Skeletal muscle tissue (tissue), 3 donors: ENCODE measurements at regions not wholly inside any gene's neighbourhood (a gene's known extent, or its start where the extent isn't known, plus 50 kb on each side); places are given as distances from the start of the nearest gene placed in this dataset.

Experiments used
- H3K27ac ChIP-seq: one replicate; pipeline ENCODE4 v1.7.0; 2013; ENCODE audit warnings: mild to moderate bottlenecking, low read depth, low read length, inconsistent platforms
- H3K27me3 ChIP-seq, 3 donors: one replicate each; pipeline ENCODE4 v1.7.0; 2013; ENCODE audit warnings: low read length in 3 of 3; ENCODE audit not compliant: control insufficient read depth in 3 of 3, insufficient read depth in 3 of 3
- H3K36me3 ChIP-seq, 3 donors: one replicate each; pipeline ENCODE4 v1.7.0; 2013; ENCODE audit warnings: low read length in 3 of 3; ENCODE audit not compliant: control insufficient read depth in 3 of 3, insufficient read depth in 3 of 3
- H3K4me1 ChIP-seq, 3 donors: one replicate each; pipeline ENCODE4 v1.7.0; 2013; ENCODE audit warnings: low read length in 3 of 3, mild to moderate bottlenecking in 3 of 3; ENCODE audit not compliant: control insufficient read depth in 3 of 3, insufficient read depth in 3 of 3
- H3K4me3 ChIP-seq, 3 donors: one replicate each; pipeline ENCODE4 v1.7.0; 2013; ENCODE audit warnings: low read length in 3 of 3
- H3K9ac ChIP-seq, 3 donors: one replicate each; pipeline ENCODE4 v1.7.0; 2013; ENCODE audit warnings: low read length in 3 of 3, mild to moderate bottlenecking in 3 of 3, moderate library complexity in 2 of 3, low read depth in 1 of 3
- H3K9me3 ChIP-seq, 3 donors: one replicate each; pipeline ENCODE4 v1.7.0; 2013; ENCODE audit warnings: low read length in 3 of 3; ENCODE audit not compliant: control insufficient read depth in 3 of 3
- donor health status: Osteomylitis.

GRCh38 chr18:28684746-28685355 is 507.9 kb upstream of the CDH2 start:
- Histone ChIP-seq H3K9me3 (no peaks in the 10 kb centered on the region), H3K36me3 (no peaks in the 10 kb centered on the region), H3K27ac (no peak overlapping the region), H3K4me1 (no peaks in the 10 kb centered on the region), H3K4me3 (no peak overlapping the region), H3K9ac (no peak overlapping the region), H3K27me3 (no peaks in the 10 kb centered on the region)

GRCh38 chr18:28682912-28683311 is 506.0 kb upstream of the CDH2 start:
- H3K9me3 ChIP-seq, result no peaks in the 10 kb centered on the region
- no peak overlapping the region for H3K9ac ChIP-seq
- no peaks in the 10 kb centered on the region for H3K36me3 ChIP-seq
- H3K4me1 ChIP-seq, result no peaks in the 10 kb centered on the region
- no peaks in the 10 kb centered on the region for H3K27me3 ChIP-seq
- H3K4me3 ChIP-seq, result no peak overlapping the region
- H3K27ac ChIP-seq, result no peak overlapping the region

GRCh38 chr18:28669165-28669564 is 492.2 kb upstream of the CDH2 start:
- no peak overlapping the region for H3K27ac ChIP-seq
- no peak overlapping the region for H3K4me3 ChIP-seq
- no peaks in the 10 kb centered on the region for H3K36me3 ChIP-seq
- no peaks in the 10 kb centered on the region for H3K27me3 ChIP-seq
- H3K9ac ChIP-seq, result no peak overlapping the region
- H3K9me3 ChIP-seq, result no peaks in the 10 kb centered on the region
- no peaks in the 10 kb centered on the region for H3K4me1 ChIP-seq

GRCh38 chr18:28666216-28666615 is 489.3 kb upstream of the CDH2 start:
- no peak overlapping the region for H3K27ac ChIP-seq
- no peaks in the 10 kb centered on the region for H3K27me3 ChIP-seq
- H3K9ac ChIP-seq, result no peak overlapping the region
- H3K9me3 ChIP-seq, result no peaks in the 10 kb centered on the region
- no peak overlapping the region for H3K4me3 ChIP-seq
- no peaks in the 10 kb centered on the region for H3K4me1 ChIP-seq
- H3K36me3 ChIP-seq, result no peaks in the 10 kb centered on the region

- Histone ChIP-seq H3K36me3 (no peaks in the 10 kb centered on the region), H3K9me3 (no peaks in the 10 kb centered on the region), H3K27me3 (no peaks in the 10 kb centered on the region), H3K4me1 (no peaks in the 10 kb centered on the region), H3K27ac (no peak overlapping the region), H3K9ac (no peak overlapping the region), H3K4me3 (no peak overlapping the region)
Observed at GRCh38 chr18:28657961-28658360, 481.0 kb upstream of the CDH2 start.

GRCh38 chr18:28652654-28653053 is 475.7 kb upstream of the CDH2 start:
- Histone ChIP-seq H3K9ac (no peak overlapping the region), H3K36me3 (no peaks in the 10 kb centered on the region), H3K4me1 (no peaks in the 10 kb centered on the region), H3K9me3 (peaks cover 0 to 2% (median 0%) of the 10 kb centered on the region in 3 donors), H3K27ac (no peak overlapping the region), H3K27me3 (no peaks in the 10 kb centered on the region), H3K4me3 (no peak overlapping the region)

GRCh38 chr18:28651298-28651697 is 474.4 kb upstream of the CDH2 start:
- no peaks in the 10 kb centered on the region for H3K27me3 ChIP-seq
- H3K4me1 ChIP-seq, result no peaks in the 10 kb centered on the region
- no peaks in the 10 kb centered on the region for H3K36me3 ChIP-seq
- no peak overlapping the region for H3K4me3 ChIP-seq
- no peak overlapping the region for H3K27ac ChIP-seq
- peaks cover 0 to 2% (median 0%) of the 10 kb centered on the region in 3 donors for H3K9me3 ChIP-seq
- H3K9ac ChIP-seq, result no peak overlapping the region

- H3K4me1 ChIP-seq, result no peaks in the 10 kb centered on the region
- no peak overlapping the region for H3K27ac ChIP-seq
- no peak overlapping the region for H3K9ac ChIP-seq
- H3K36me3 ChIP-seq, result no peaks in the 10 kb centered on the region
- H3K9me3 ChIP-seq, result peaks cover 0 to 2% (median 0%) of the 10 kb centered on the region in 3 donors
- no peak overlapping the region for H3K4me3 ChIP-seq
- no peaks in the 10 kb centered on the region for H3K27me3 ChIP-seq
Observed at GRCh38 chr18:28650860-28651259, 473.9 kb upstream of the CDH2 start.

- H3K9me3 ChIP-seq, result peaks cover 0 to 2% (median 0%) of the 10 kb centered on the region in 3 donors
- no peak overlapping the region for H3K9ac ChIP-seq
- H3K27ac ChIP-seq, result no peak overlapping the region
- no peaks in the 10 kb centered on the region for H3K36me3 ChIP-seq
- H3K4me1 ChIP-seq, result no peaks in the 10 kb centered on the region
- no peak overlapping the region for H3K4me3 ChIP-seq
- H3K27me3 ChIP-seq, result no peaks in the 10 kb centered on the region
Observed at GRCh38 chr18:28647961-28648360, 471.0 kb upstream of the CDH2 start.

- Histone ChIP-seq H3K9ac (no peak overlapping the region), H3K4me3 (no peak overlapping the region), H3K27me3 (no peaks in the 10 kb centered on the region), H3K27ac (no peak overlapping the region), H3K36me3 (no peaks in the 10 kb centered on the region), H3K4me1 (no peaks in the 10 kb centered on the region), H3K9me3 (no peaks in the 10 kb centered on the region)
Observed at GRCh38 chr18:28637897-28638296, 461.0 kb upstream of the CDH2 start.
